Hepatocyte (in vitro differentiated cells): ENCODE measurements at regions not wholly inside any gene's neighbourhood (a gene's known extent, or its start where the extent isn't known, plus 50 kb on each side); places are given as distances from the start of the nearest gene placed in this dataset.

Source experiments
- DNase-seq: peaks from one replicate; pipeline ENCODE4 v3.0.0-alpha.2; 2016; ENCODE audit warnings: low spot score
- H2AFZ ChIP-seq: fragments of 200-600 bp; sonication (generic); 2 replicates; pipeline ENCODE4 v1.6.0; 2016; ENCODE audit warnings: antibody characterized with exemption, mild to moderate bottlenecking
- H3K27ac ChIP-seq: fragments of 200-600 bp; sonication (generic); 2 replicates; pipeline ENCODE4 v1.5.1; 2016; ENCODE audit warnings: mild to moderate bottlenecking
- H3K27me3 ChIP-seq: fragments of 200-600 bp; sonication (generic); 2 replicates; pipeline ENCODE4 v1.6.1; 2016
- H3K36me3 ChIP-seq: fragments of 200-600 bp; sonication (generic); replicated peaks from 2 replicates; pipeline ENCODE4 v1.5.1; 2016; ENCODE audit warnings: low read depth; ENCODE audit not compliant: insufficient read depth
- H3K4me1 ChIP-seq: fragments of 200-600 bp; sonication (generic); 2 replicates; pipeline ENCODE4 v1.5.1; 2016; ENCODE audit warnings: mild to moderate bottlenecking, moderate library complexity; ENCODE audit not compliant: insufficient read depth
- H3K4me2 ChIP-seq: fragments of 200-600 bp; sonication (generic); 2 replicates; pipeline ENCODE4 v1.6.0; 2016
- H3K4me3 ChIP-seq: fragments of 200-600 bp; sonication (generic); 2 replicates; pipeline ENCODE4 v1.5.1; 2016; ENCODE audit warnings: mild to moderate bottlenecking
- H3K79me2 ChIP-seq: fragments of 200-600 bp; sonication (generic); 2 replicates; pipeline ENCODE4 v1.6.0; 2017; ENCODE audit warnings: mild to moderate bottlenecking
- H3K9me2 ChIP-seq: fragments of 200-600 bp; sonication (generic); replicated peaks from 2 replicates; pipeline ENCODE4 v1.6.0; 2017; ENCODE audit warnings: mild to moderate bottlenecking; ENCODE audit not compliant: insufficient read depth
- H3K9me3 ChIP-seq: fragments of 200-600 bp; sonication (generic); 2 replicates; pipeline ENCODE4 v1.5.1; 2016; ENCODE audit warnings: low read depth, mild to moderate bottlenecking
- H4K20me1 ChIP-seq: fragments of 200-600 bp; sonication (generic); 2 replicates; pipeline ENCODE4 v1.6.0; 2016; ENCODE audit warnings: mild to moderate bottlenecking; ENCODE audit not compliant: insufficient read depth, poor library complexity, severe bottlenecking
- EZH2 ChIP-seq: fragments of 200-600 bp; sonication (generic); IDR thresholded peaks from 2 replicates; pipeline ENCODE4 v1.6.1; 2016; ENCODE audit warnings: antibody characterized with exemption, mild to moderate bottlenecking, borderline replicate concordance
- EZH2phosphoT487 ChIP-seq: fragments of 200-600 bp; sonication (generic); IDR thresholded peaks from one replicate; pipeline ENCODE4 v1.6.1; 2018; ENCODE audit warnings: antibody characterized with exemption, mild to moderate bottlenecking, low read depth, moderate library complexity; ENCODE audit not compliant: unreplicated experiment, severe bottlenecking
- WGBS: methylation state at CpG from one replicate; pipeline ENCODE4 v1.1.6; 2016; ENCODE audit warnings: low lambda C conversion rate; ENCODE audit errors: missing lambda C conversion rate; 5-methylcytosine and 5-hydroxymethylcytosine counted together
- TF ChIP-seq, protein P1 (sequence below): fragments of 200-600 bp; sonication (generic); IDR thresholded peaks from 2 replicates; pipeline ENCODE4 v1.5.1; 2016; ENCODE audit warnings: antibody characterized with exemption, mild to moderate bottlenecking; ENCODE audit not compliant: poor library complexity

DNA sequence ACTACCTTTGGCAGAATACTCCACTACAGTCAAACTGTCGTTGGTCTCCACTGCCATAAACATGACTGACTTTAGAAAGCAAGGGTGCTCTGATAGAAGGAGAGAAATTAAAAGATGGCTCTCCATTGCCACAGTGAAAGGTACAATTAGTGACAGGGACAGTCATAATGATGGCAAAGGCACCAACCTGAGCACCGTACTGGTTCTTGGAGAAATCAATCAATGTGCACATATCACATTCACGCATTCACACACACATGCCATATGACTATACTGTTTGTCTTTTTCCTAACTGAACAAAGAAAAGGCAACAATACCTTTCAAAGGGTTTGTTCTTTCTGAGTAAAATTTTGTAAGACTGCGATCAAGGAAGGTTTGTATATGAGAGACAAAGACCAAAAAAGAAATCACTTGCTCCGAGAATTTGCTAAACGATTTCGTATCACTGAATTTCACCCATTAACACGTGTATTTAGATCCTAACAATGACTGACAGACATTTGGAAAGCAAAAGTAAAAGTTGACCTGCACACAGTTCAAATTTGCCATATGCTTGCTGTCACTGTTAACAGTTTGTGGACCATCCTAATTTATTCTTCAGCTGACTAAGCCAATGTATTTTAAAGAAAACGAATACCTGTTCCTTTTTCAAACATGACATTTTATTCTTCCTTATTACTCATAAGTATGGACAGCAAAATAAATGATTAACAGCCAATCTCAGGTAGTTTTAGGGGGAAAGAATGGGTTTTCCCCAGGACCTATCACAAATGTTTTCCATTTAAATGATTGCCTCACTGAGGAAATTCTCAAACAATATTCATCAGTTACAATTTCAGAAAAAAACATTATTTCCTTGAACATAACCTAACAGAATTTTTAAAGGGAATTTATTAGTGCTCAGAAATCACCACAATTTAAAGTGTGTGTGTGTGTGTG, 644.4 kb downstream of the ZEB2 start:
- no peak for DNase-seq
- Histone ChIP-seq H3K9me3 (peaks cover 6% of the 10 kb centered on the region), H3K36me3 (no peaks in the 10 kb centered on the region), H3K4me2 (no peak overlapping the region), H3K4me3 (no peak overlapping the region), H3K27me3 (no peaks in the 10 kb centered on the region), H3K9me2 (no peaks in the 10 kb centered on the region), H4K20me1 (no peaks in the 10 kb centered on the region), H2AFZ (no peak overlapping the region), H3K79me2 (no peaks in the 10 kb centered on the region), H3K27ac (no peak overlapping the region), H3K4me1 (no peaks in the 10 kb centered on the region)
- 86% methylated on average over 9 of the region's 9 CpGs for WGBS
- TF ChIP-seq EZH2, result no peak
- TF ChIP-seq, protein P1, sequence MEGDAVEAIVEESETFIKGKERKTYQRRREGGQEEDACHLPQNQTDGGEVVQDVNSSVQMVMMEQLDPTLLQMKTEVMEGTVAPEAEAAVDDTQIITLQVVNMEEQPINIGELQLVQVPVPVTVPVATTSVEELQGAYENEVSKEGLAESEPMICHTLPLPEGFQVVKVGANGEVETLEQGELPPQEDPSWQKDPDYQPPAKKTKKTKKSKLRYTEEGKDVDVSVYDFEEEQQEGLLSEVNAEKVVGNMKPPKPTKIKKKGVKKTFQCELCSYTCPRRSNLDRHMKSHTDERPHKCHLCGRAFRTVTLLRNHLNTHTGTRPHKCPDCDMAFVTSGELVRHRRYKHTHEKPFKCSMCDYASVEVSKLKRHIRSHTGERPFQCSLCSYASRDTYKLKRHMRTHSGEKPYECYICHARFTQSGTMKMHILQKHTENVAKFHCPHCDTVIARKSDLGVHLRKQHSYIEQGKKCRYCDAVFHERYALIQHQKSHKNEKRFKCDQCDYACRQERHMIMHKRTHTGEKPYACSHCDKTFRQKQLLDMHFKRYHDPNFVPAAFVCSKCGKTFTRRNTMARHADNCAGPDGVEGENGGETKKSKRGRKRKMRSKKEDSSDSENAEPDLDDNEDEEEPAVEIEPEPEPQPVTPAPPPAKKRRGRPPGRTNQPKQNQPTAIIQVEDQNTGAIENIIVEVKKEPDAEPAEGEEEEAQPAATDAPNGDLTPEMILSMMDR, result no peak
- TF ChIP-seq EZH2phosphoT487, result no peak

DNA sequence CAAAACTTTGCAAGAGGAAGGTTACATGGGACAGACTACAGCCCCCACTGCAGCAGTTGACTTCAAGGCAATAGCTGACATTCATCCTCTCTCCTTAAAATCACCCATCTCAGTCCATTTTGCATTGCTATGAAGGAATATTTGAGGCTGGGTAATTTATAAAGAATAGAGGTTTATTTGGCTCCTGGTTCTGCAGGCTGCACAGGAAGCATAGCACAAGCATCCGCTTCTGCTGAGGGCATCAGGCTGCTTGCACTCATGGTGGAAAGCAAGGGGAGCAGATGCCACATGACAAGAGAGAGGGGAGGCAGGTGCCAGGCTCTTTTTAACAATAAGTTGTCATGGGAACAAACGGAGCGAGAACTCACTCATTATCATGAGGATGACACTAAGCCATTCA, 646.0 kb downstream of the ZEB2 start:
- TF ChIP-seq, protein P1, result no peak
- TF ChIP-seq EZH2phosphoT487 (no peak), EZH2 (no peak)
- no peaks in the 10 kb centered on the region for H3K9me2 ChIP-seq
- WGBS, result 98% methylated on average over 3 of the region's 3 CpGs
- H4K20me1 ChIP-seq, result no peaks in the 10 kb centered on the region
- H3K36me3 ChIP-seq, result no peaks in the 10 kb centered on the region
- no peak for DNase-seq
- no peak overlapping the region for H2AFZ ChIP-seq
- no peak overlapping the region for H3K27ac ChIP-seq
- no peaks in the 10 kb centered on the region for H3K79me2 ChIP-seq
- no peak overlapping the region for H3K4me3 ChIP-seq
- no peak overlapping the region for H3K4me2 ChIP-seq
- H3K27me3 ChIP-seq, result no peaks in the 10 kb centered on the region
- H3K9me3 ChIP-seq, result peaks cover 12% of the 10 kb centered on the region
- H3K4me1 ChIP-seq, result no peaks in the 10 kb centered on the region

GRCh38 chr2:143870696-143871095, 649.2 kb downstream of the ZEB2 start:
- H3K27ac ChIP-seq, result no peak overlapping the region
- TF ChIP-seq EZH2phosphoT487 (no peak), EZH2 (no peak)
- TF ChIP-seq, protein P1, result no peak
- 89% methylated on average over 1 of the region's 1 CpG for WGBS

More at GRCh38 chr2:143870696-143871095, 649.2 kb downstream of the ZEB2 start:
- Histone ChIP-seq H3K4me2 (no peak overlapping the region), H3K79me2 (no peaks in the 10 kb centered on the region), H3K4me3 (no peak overlapping the region), H2AFZ (no peak overlapping the region), H3K36me3 (no peaks in the 10 kb centered on the region), H3K27me3 (no peaks in the 10 kb centered on the region), H3K9me2 (no peaks in the 10 kb centered on the region), H4K20me1 (no peaks in the 10 kb centered on the region), H3K4me1 (no peaks in the 10 kb centered on the region), H3K9me3 (peaks cover 12% of the 10 kb centered on the region)
- no peak for DNase-seq
